ENCODE measurements at regions not wholly inside any gene's neighbourhood (a gene's known extent, or its start where the extent isn't known, plus 50 kb on each side); places are given as distances from the start of the nearest gene placed in this dataset.

GRCh38 chr15:39281094-39281493, 299.8 kb upstream of the THBS1 start:
- Mint-ChIP-seq H3K36me3 (peaks cover 2% of the 10 kb centered on the region; the same call in 1 of the 2 replicates), H3K27ac (no peak overlapping the region), H3K27me3 (ENCODE audit: low read depth) (no peaks in the 10 kb centered on the region; the same call in 1 of the 2 replicates), H3K4me3 (no peak overlapping the region), H3K4me1 (no peaks in the 10 kb centered on the region), H3K9me3 (peaks cover 9% of the 10 kb centered on the region)
- ChIA-PET POLR2A (no interaction called here), CTCF (no interaction called here)
- DNase-seq (ENCODE audit: low spot score): no peak
- no peak for ATAC-seq
- no peak for TF ChIP-seq HMGXB4 (CRISPR knock-in tag; IDR thresholded peaks at IDR 0.05)
- TF ChIP-seq ZNF416 (CRISPR knock-in tag; IDR thresholded peaks at IDR 0.05): no peak
- no peak for TF ChIP-seq MLX (CRISPR knock-in tag; IDR thresholded peaks at IDR 0.05)
- no peak for TF ChIP-seq ZNF423 (CRISPR knock-in tag; IDR thresholded peaks at IDR 0.05)

- Mint-ChIP-seq H3K4me3 (no peak overlapping the region), H3K36me3 (peaks cover 2% of the 10 kb centered on the region; the same call in 1 of the 2 replicates), H3K9me3 (peaks cover 9% of the 10 kb centered on the region), H3K27me3 (ENCODE audit: low read depth) (no peaks in the 10 kb centered on the region; the same call in 1 of the 2 replicates), H3K27ac (no peak overlapping the region), H3K4me1 (no peaks in the 10 kb centered on the region)
- TF ChIP-seq ZNF416 (CRISPR knock-in tag; IDR thresholded peaks at IDR 0.05) (no peak), NR1H2 (CRISPR knock-in tag; IDR thresholded peaks at IDR 0.05) (no peak), ZNF671 (CRISPR knock-in tag; IDR thresholded peaks at IDR 0.05) (no peak), ZNF317 (CRISPR knock-in tag; IDR thresholded peaks at IDR 0.05; ENCODE audit: borderline replicate concordance, low read depth) (no peak), SMAD3 (CRISPR knock-in tag; IDR thresholded peaks at IDR 0.05; ENCODE audit: borderline replicate concordance) (no peak), MYBL2 (CRISPR knock-in tag; IDR thresholded peaks at IDR 0.05) (no peak)
- TF ChIP-seq, protein P1, sequence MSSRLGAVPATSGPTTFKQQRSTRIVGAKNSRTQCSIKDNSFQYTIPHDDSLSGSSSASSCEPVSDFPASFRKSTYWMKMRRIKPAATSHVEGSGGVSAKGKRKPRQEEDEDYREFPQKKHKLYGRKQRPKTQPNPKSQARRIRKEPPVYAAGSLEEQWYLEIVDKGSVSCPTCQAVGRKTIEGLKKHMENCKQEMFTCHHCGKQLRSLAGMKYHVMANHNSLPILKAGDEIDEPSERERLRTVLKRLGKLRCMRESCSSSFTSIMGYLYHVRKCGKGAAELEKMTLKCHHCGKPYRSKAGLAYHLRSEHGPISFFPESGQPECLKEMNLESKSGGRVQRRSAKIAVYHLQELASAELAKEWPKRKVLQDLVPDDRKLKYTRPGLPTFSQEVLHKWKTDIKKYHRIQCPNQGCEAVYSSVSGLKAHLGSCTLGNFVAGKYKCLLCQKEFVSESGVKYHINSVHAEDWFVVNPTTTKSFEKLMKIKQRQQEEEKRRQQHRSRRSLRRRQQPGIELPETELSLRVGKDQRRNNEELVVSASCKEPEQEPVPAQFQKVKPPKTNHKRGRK (CRISPR knock-in tag; IDR thresholded peaks at IDR 0.05; ENCODE audit: borderline replicate concordance): no peak
- ChIA-PET CTCF (no interaction called here), POLR2A (no interaction called here)
- no peak for ATAC-seq
- no peak for DNase-seq (ENCODE audit: low spot score)
These were observed 298.1 kb upstream of the THBS1 start for GRCh38 chr15:39282663-39283208.

- Mint-ChIP-seq H3K36me3 (peaks cover 2% of the 10 kb centered on the region; the same call in 1 of the 2 replicates), H3K4me3 (no peak overlapping the region), H3K4me1 (no peaks in the 10 kb centered on the region), H3K27ac (no peak overlapping the region), H3K9me3 (peaks cover 7% of the 10 kb centered on the region), H3K27me3 (ENCODE audit: low read depth) (no peaks in the 10 kb centered on the region; the same call in 1 of the 2 replicates)
- CTCF ChIA-PET: no interaction called here
- POLR2A ChIA-PET: no interaction called here
- DNase-seq (ENCODE audit: low spot score): no peak
- no peak for ATAC-seq
- TF ChIP-seq ERG (CRISPR knock-in tag; IDR thresholded peaks at IDR 0.05): no peak
- TF ChIP-seq RORB (CRISPR knock-in tag; IDR thresholded peaks at IDR 0.05): no peak
- no peak for TF ChIP-seq AFF4 (CRISPR knock-in tag; IDR thresholded peaks at IDR 0.05; ENCODE audit: borderline replicate concordance)
- TF ChIP-seq CREM (CRISPR knock-in tag; IDR thresholded peaks at IDR 0.05): no peak
- TF ChIP-seq FOXJ3 (CRISPR knock-in tag; IDR thresholded peaks at IDR 0.05; ENCODE audit: borderline replicate concordance): no peak
These were observed 297.3 kb upstream of the THBS1 start for GRCh38 chr15:39283531-39283930.
